ENCODE measurements at regions not wholly inside any gene's neighbourhood (a gene's known extent, or its start where the extent isn't known, plus 50 kb on each side); places are given as distances from the start of the nearest gene placed in this dataset.

DNA sequence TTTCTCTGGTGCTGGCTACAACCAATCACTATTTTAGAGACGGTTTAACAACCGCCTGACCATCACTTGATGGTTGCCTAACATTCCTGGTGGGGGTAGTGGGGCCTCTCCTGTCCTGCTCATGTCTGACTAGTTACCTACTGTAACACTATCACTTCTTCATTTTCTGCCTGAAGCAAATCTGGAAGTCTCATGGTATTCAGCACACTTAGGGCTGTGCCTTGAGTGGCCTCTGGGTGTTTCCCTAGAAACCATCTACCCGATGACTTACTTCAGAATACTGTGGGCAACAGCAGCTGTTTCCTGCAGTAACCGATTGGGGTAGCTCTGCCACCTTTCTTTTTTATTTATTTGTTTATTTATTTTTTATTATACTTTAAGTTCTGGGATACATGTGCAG is 880.1 kb upstream of the INTU start:
- H3K4me3 Mint-ChIP-seq: no peak overlapping the region
- H3K27me3 Mint-ChIP-seq (ENCODE audit: low read depth): no peaks in the 10 kb centered on the region
- TF ChIP-seq, protein P1, sequence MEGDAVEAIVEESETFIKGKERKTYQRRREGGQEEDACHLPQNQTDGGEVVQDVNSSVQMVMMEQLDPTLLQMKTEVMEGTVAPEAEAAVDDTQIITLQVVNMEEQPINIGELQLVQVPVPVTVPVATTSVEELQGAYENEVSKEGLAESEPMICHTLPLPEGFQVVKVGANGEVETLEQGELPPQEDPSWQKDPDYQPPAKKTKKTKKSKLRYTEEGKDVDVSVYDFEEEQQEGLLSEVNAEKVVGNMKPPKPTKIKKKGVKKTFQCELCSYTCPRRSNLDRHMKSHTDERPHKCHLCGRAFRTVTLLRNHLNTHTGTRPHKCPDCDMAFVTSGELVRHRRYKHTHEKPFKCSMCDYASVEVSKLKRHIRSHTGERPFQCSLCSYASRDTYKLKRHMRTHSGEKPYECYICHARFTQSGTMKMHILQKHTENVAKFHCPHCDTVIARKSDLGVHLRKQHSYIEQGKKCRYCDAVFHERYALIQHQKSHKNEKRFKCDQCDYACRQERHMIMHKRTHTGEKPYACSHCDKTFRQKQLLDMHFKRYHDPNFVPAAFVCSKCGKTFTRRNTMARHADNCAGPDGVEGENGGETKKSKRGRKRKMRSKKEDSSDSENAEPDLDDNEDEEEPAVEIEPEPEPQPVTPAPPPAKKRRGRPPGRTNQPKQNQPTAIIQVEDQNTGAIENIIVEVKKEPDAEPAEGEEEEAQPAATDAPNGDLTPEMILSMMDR (conservative IDR thresholded peaks at IDR 0.05): no peak
- H3K9me3 Mint-ChIP-seq: no peaks in the 10 kb centered on the region
- DNase-seq (ENCODE audit: low read depth, low spot score): no peak
- no peak overlapping the region for H3K27ac Mint-ChIP-seq (ENCODE audit: unreplicated experiment)
- no peaks in the 10 kb centered on the region for H3K36me3 Mint-ChIP-seq (ENCODE audit: low read depth)
- H3K4me1 Mint-ChIP-seq: no peaks in the 10 kb centered on the region

DNA sequence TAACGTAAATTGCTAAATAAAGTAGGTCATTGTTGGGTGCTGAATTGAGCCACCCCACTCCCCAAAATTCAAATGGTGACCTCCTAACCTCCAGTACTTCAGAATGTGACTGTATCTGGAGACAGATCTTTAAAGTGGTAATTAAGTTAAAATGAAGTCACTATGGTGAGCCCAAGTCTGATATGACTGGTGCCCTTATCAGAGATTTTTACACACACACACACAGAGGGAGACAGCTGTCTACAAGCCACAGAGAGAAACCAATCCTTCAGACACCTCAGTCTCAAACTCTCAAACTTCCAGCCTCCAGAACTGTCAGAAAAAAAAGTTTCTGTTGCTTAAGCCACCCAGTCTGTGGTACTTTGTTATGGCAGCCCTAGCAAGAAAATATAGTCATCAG is 879.2 kb upstream of the INTU start:
- DNase-seq (ENCODE audit: low read depth, low spot score): no peak
- H3K4me1 Mint-ChIP-seq: no peaks in the 10 kb centered on the region
- H3K4me3 Mint-ChIP-seq: no peak overlapping the region
- TF ChIP-seq, protein P1 (conservative IDR thresholded peaks at IDR 0.05): no peak
- no peaks in the 10 kb centered on the region for H3K27me3 Mint-ChIP-seq (ENCODE audit: low read depth)
- no peak overlapping the region for H3K27ac Mint-ChIP-seq (ENCODE audit: unreplicated experiment)
- no peaks in the 10 kb centered on the region for H3K36me3 Mint-ChIP-seq (ENCODE audit: low read depth)
- no peaks in the 10 kb centered on the region for H3K9me3 Mint-ChIP-seq

DNA sequence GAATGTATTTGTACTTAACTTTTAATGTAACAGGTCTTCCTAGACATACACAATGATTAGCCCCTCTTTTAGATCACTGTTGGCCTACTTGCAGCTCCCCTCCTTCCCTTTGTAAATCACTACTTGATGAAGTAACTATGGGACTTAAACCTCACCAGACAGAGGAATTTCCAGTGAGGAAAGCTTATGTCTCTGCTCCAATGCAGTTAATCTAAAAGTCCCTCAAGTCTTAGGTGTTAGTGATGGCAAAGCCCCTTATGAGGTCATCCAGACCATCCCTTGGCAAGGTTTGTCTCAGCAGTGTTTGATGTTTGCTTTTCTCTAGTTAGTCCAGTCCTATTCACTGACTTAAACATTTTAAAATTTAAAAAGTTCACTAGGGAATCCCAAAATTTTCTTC is 877.3 kb upstream of the INTU start:
- Mint-ChIP-seq H3K9me3 (no peaks in the 10 kb centered on the region), H3K27me3 (ENCODE audit: low read depth) (no peaks in the 10 kb centered on the region), H3K4me3 (no peak overlapping the region), H3K27ac (ENCODE audit: unreplicated experiment) (no peak overlapping the region), H3K4me1 (no peaks in the 10 kb centered on the region), H3K36me3 (ENCODE audit: low read depth) (no peaks in the 10 kb centered on the region)
- TF ChIP-seq, protein P1 (conservative IDR thresholded peaks at IDR 0.05): no peak
- no peak for DNase-seq (ENCODE audit: low read depth, low spot score)

DNA sequence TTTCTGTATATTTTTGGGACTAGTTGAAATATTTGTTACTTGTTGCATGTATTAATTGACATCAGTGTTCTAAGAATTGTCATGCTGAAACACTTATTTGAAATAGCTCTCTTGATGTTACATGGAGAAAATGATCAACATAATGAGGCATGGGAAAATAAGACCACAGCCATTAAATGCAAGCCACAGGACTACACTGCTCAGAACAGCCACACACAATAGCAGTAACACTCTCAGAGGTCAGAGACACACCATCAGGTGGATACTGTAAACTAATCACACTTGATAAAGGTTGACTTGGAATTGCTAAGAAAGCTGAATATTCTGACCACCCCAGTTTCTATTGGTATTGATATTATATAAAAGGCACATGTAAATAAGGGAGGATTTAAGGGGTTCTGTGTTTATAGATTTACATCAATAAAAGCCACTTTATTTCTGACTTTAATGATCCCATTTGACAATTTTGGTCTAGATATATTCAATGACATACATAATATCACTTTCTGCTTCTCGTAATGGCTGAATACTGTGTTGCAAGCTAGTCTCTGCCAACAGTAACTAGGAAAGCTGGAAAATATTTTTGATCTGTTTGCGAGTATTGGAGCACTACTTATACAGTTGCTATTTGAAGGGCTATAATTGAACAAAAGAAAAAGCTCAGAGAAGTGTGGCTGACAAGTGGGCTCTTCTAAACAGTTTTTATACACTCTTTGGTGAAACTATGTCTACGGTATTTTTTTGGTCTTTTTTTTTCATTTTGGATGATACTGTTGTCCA is 876.5 kb upstream of the INTU start:
- H3K27me3 Mint-ChIP-seq (ENCODE audit: low read depth): no peaks in the 10 kb centered on the region
- TF ChIP-seq, protein P1 (conservative IDR thresholded peaks at IDR 0.05): no peak
- H3K9me3 Mint-ChIP-seq: no peaks in the 10 kb centered on the region
- H3K27ac Mint-ChIP-seq (ENCODE audit: unreplicated experiment): no peak overlapping the region
- DNase-seq (ENCODE audit: low read depth, low spot score): no peak
- no peaks in the 10 kb centered on the region for H3K4me1 Mint-ChIP-seq
- no peaks in the 10 kb centered on the region for H3K36me3 Mint-ChIP-seq (ENCODE audit: low read depth)
- H3K4me3 Mint-ChIP-seq: no peak overlapping the region

DNA sequence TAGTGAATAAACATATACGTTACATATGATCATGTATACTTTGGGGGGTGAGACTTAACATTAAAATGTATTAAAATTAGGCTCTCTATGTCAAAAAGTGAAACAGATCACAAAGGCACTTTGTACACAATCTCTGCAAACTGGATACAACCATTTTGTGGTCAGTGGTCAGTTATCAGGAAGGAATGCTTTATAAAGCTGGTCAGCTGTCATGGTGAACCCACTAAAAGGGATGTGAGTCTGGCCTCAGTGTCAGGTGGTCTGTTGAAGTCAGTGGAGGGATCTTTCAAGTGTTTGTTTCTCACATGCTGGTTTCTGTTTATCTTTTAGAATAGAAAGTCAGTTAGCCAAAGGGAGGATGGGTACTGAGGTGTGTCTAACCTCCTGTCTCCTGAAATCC is 875.5 kb upstream of the INTU start:
- Mint-ChIP-seq H3K4me3 (no peak overlapping the region), H3K4me1 (no peaks in the 10 kb centered on the region), H3K27ac (ENCODE audit: unreplicated experiment) (no peak overlapping the region), H3K27me3 (ENCODE audit: low read depth) (no peaks in the 10 kb centered on the region), H3K36me3 (ENCODE audit: low read depth) (no peaks in the 10 kb centered on the region), H3K9me3 (no peaks in the 10 kb centered on the region)
- TF ChIP-seq, protein P1 (conservative IDR thresholded peaks at IDR 0.05): no peak
- no peak for DNase-seq (ENCODE audit: low read depth, low spot score)

All from neural crest cell (in vitro differentiated cells).